Pons (tissue), 1 donor: ENCODE measurements at regions not wholly inside any gene's neighbourhood (a gene's known extent, or its start where the extent isn't known, plus 50 kb on each side); places are given as distances from the start of the nearest gene placed in this dataset.
"Not testable (repeated sequence)": the region's sequence is repeated elsewhere in the genome, so short reads cannot be mapped to it uniquely, and the experiment has no call there.

Source experiments
- DNase-seq: peaks from one replicate; pipeline ENCODE4 v3.0.0-alpha.2; 2016; ENCODE audit warnings: low spot score

- not testable (repeated sequence) for DNase-seq
These were observed 54.2 kb downstream of the DBET start for GRCh38 chr4:190118519-190118918.

DNA sequence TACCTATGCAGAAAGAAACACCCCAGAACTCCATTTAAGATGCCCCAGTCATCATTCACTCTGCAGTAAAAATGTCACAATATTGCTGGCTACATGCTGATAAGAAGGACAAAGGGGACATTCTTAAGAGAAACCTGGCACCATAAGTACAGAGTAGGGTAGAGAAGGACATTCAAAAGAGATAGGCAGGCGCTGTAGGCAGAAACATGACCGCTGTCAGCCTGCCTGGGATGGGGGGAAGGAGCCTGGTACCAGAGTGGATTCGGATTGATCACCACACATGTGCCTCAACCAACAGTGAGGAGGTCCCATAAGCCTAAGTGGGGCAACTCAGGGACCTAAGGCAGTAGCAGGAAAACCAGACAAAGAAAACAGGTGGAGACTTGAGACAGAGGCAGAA lies 54.1 kb upstream of the DUX4 start:
- peak; percentile 1 for DNase-seq

DNA sequence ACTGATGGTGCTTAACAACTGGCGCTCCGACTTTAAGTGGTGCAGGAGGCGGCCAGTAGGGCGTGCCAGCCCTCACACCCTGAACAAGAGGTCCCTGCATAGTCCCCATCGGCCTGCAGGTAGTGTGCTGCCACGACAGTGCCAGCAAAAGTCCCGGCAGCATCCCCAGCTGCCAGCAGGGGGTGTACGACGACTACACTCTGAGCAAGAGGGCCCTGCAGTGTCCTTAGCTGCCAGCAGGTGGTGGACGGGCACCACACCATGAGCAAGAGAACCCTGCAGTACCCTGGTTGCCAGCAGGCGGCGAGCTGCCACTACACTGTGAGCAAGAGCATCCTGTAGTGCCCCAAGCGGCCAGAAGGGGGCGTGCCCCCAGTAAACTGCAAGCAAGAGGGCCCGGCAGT lies 53.5 kb upstream of the DUX4 start:
- not testable (repeated sequence) for DNase-seq

GRCh38 chr4:190120537-190121001 lies 53.0 kb upstream of the DUX4 start:
- DNase-seq = not testable (repeated sequence)

GRCh38 chr4:190121076-190121671 lies 52.4 kb upstream of the DUX4 start:
- not testable (repeated sequence) for DNase-seq

DNA sequence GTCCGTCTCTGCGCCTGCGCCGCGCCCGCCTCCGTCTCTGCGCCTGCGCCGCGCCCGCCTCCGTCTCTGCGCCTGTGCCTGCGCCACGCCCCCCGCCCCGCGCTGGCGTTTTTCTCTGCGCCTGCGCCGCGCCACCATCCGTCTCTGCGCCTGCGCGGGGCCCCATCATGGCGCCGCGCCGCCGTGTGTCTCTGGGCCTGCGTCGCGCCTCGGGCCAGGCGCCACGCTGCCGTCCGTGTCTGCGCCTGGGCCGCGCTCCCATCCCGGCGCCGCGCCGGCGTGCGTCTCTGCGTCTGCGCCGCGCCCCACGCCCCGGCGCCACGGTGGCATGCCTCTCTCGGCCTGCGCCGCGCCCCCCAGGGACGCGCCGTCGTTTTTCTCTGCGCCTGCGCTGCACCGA lies 51.8 kb upstream of the DUX4 start:
- no peak for DNase-seq

GRCh38 chr4:190122161-190123142 lies 51.1 kb upstream of the DUX4 start:
- peak; percentile 0 for DNase-seq
